ENCODE measurements at regions not wholly inside any gene's neighbourhood (a gene's known extent, or its start where the extent isn't known, plus 50 kb on each side); places are given as distances from the start of the nearest gene placed in this dataset.

- TF ChIP-seq ZNF639 (CRISPR knock-in tag; conservative IDR thresholded peaks at IDR 0.05) (no peak), ZNF513 (CRISPR knock-in tag; conservative IDR thresholded peaks at IDR 0.05) (no peak), RFX1 (IDR thresholded peaks at IDR 0.05) (no peak), STAT6 (CRISPR knock-in tag; IDR thresholded peaks at IDR 0.05; ENCODE audit: borderline replicate concordance) (no peak), ZFP82 (CRISPR knock-in tag; IDR thresholded peaks at IDR 0.05; ENCODE audit: borderline replicate concordance) (no peak), RAD21 (CRISPR knock-in tag; IDR thresholded peaks at IDR 0.05) (no peak), EP300 (IDR thresholded peaks at IDR 0.05; ENCODE audit: low read depth in 2 of 2, low read length in 2 of 2) (no peak), EP300 (CRISPR knock-in tag; IDR thresholded peaks at IDR 0.05; ENCODE audit: borderline replicate concordance) (no peak), FOXO1 (CRISPR knock-in tag; IDR thresholded peaks at IDR 0.05) (no peak), TGIF2 (CRISPR knock-in tag; IDR thresholded peaks at IDR 0.05) (no peak), KDM4B (CRISPR knock-in tag; IDR thresholded peaks at IDR 0.05) (no peak), SPEN (CRISPR knock-in tag; IDR thresholded peaks at IDR 0.05; ENCODE audit: low read depth) (no peak)
- TF ChIP-seq, protein P1, sequence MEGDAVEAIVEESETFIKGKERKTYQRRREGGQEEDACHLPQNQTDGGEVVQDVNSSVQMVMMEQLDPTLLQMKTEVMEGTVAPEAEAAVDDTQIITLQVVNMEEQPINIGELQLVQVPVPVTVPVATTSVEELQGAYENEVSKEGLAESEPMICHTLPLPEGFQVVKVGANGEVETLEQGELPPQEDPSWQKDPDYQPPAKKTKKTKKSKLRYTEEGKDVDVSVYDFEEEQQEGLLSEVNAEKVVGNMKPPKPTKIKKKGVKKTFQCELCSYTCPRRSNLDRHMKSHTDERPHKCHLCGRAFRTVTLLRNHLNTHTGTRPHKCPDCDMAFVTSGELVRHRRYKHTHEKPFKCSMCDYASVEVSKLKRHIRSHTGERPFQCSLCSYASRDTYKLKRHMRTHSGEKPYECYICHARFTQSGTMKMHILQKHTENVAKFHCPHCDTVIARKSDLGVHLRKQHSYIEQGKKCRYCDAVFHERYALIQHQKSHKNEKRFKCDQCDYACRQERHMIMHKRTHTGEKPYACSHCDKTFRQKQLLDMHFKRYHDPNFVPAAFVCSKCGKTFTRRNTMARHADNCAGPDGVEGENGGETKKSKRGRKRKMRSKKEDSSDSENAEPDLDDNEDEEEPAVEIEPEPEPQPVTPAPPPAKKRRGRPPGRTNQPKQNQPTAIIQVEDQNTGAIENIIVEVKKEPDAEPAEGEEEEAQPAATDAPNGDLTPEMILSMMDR (CRISPR knock-in tag; IDR thresholded peaks at IDR 0.05): no peak
Observed at GRCh38 chr2:48233005-48233404, 81.5 kb upstream of the FOXN2 start.
